Neutrophil (primary cell): ENCODE measurements at regions not wholly inside any gene's neighbourhood (a gene's known extent, or its start where the extent isn't known, plus 50 kb on each side); places are given as distances from the start of the nearest gene placed in this dataset.

Source experiments
- H3K27ac ChIP-seq: fragments of 200-600 bp; sonication (generic); 2 replicates; pipeline ENCODE4 v1.5.1; 2016; ENCODE audit warnings: mild to moderate bottlenecking, moderate library complexity
- H3K27me3 ChIP-seq: fragments of 200-600 bp; sonication (generic); 2 replicates; pipeline ENCODE4 v1.6.0; 2016; ENCODE audit warnings: mild to moderate bottlenecking
- H3K36me3 ChIP-seq: fragments of 200-600 bp; sonication (generic); 2 replicates; pipeline ENCODE4 v1.5.1; 2017
- H3K4me1 ChIP-seq, 2 experiments: fragments of 200-600 bp in 1 of 2; sonication (generic) in 1 of 2; 1 replicate in 1 of 2; 2 replicates in 1 of 2; pipeline versions ENCODE4 v1.5.1 to v1.6.1; 2013 to 2016; ENCODE audit warnings: low read depth in 1 of 2, low read length in 1 of 2, mild to moderate bottlenecking in 1 of 2, moderate library complexity in 1 of 2; ENCODE audit not compliant: control insufficient read depth in 1 of 2, insufficient read depth in 1 of 2
- H3K4me3 ChIP-seq, 2 experiments: fragments of 200-600 bp in 1 of 2; sonication (generic) in 1 of 2; 1 replicate in 1 of 2; 2 replicates in 1 of 2; pipeline ENCODE4 v1.5.1; 2013 to 2016; ENCODE audit warnings: low read depth in 1 of 2, low read length in 1 of 2, mild to moderate bottlenecking in 1 of 2, moderate library complexity in 1 of 2
- H3K9me3 ChIP-seq: fragments of 200-600 bp; sonication (generic); 2 replicates; pipeline ENCODE4 v1.5.1; 2016
- TF ChIP-seq, protein P1 (sequence below): fragments of 200-600 bp; sonication (generic); IDR thresholded peaks from 2 replicates; pipeline ENCODE4 v1.5.1; 2016; ENCODE audit warnings: antibody characterized with exemption

DNA sequence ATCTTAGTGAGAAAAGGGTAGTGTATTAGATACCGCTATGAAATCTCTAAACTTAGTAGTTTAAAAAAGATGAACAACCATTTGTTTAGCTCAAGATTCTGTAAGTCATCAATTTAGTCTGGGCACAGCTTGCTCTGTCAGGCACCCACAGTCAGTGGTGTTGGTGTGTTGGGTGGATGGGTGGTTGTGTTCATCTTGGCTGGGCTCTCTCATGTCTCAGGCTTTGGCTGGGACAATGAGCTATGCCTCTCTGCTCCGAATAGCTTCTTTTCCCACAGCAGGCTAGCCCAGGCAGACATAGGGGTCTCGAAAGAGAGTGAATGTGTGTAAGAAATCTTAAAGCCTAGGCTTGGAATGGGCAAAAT, 127.0 kb upstream of the GATB start:
- H3K4me1 ChIP-seq = no peaks in the 10 kb centered on the region
- H3K27me3 ChIP-seq = peaks cover 6% of the 10 kb centered on the region
- no peaks in the 10 kb centered on the region for H3K36me3 ChIP-seq
- H3K4me3 ChIP-seq = no peak overlapping the region
- H3K27ac ChIP-seq = no peak overlapping the region
- H3K9me3 ChIP-seq = no peaks in the 10 kb centered on the region
- TF ChIP-seq, protein P1, sequence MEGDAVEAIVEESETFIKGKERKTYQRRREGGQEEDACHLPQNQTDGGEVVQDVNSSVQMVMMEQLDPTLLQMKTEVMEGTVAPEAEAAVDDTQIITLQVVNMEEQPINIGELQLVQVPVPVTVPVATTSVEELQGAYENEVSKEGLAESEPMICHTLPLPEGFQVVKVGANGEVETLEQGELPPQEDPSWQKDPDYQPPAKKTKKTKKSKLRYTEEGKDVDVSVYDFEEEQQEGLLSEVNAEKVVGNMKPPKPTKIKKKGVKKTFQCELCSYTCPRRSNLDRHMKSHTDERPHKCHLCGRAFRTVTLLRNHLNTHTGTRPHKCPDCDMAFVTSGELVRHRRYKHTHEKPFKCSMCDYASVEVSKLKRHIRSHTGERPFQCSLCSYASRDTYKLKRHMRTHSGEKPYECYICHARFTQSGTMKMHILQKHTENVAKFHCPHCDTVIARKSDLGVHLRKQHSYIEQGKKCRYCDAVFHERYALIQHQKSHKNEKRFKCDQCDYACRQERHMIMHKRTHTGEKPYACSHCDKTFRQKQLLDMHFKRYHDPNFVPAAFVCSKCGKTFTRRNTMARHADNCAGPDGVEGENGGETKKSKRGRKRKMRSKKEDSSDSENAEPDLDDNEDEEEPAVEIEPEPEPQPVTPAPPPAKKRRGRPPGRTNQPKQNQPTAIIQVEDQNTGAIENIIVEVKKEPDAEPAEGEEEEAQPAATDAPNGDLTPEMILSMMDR = no peak

DNA sequence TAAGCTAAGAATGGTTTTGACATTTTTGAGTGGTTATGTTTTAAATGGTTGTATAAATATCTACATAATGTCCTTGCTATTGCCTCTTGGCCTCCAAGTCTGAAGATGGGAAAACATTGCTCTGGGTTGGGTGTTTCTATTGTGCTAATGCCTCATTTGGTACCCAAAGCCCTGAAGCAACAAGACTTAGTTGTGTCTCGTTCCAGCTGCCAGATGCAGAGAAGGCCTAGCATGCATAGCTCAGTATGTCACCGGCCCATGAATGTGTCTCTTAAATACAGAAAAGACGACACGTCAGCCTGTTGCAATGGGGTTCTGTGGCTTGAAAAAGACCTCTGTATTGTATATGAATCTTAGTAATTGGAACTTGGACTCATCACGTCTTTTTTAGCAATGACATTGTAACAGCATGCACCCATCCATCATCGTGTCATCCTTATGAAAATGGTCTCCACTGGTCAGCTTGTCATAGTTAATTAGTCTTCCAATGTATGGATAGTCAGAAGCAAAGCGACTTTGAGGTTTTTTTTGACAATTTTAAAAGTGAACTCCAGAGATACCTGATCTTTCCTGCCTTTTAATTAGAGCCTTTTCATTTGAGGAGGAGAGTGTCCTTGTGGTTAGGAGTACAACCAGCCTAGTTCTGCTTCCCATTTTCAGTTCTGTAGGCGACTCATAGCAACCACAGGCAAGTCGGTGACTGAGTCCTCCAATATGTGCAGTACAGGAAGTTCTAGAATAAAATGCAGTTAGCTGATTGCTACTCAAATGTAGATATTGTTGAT, 126.4 kb upstream of the GATB start:
- H3K4me1 ChIP-seq = no peaks in the 10 kb centered on the region
- TF ChIP-seq, protein P1 = no peak
- H3K36me3 ChIP-seq = no peaks in the 10 kb centered on the region

GRCh38 chr4:151885123-151885522, 124.3 kb upstream of the GATB start:
- TF ChIP-seq, protein P1 = no peak
- Histone ChIP-seq H3K27ac (no peak overlapping the region), H3K9me3 (no peaks in the 10 kb centered on the region), H3K27me3 (no peaks in the 10 kb centered on the region), H3K4me3 (no peak overlapping the region), H3K36me3 (no peaks in the 10 kb centered on the region), H3K4me1 (no peaks in the 10 kb centered on the region)

More for the DNA sequence above, 126.4 kb upstream of the GATB start:
- no peak overlapping the region for H3K27ac ChIP-seq
- H3K4me3 ChIP-seq = no peak overlapping the region
- peaks cover 2% of the 10 kb centered on the region for H3K27me3 ChIP-seq
- no peaks in the 10 kb centered on the region for H3K9me3 ChIP-seq

GRCh38 chr4:151883747-151884146, 122.9 kb upstream of the GATB start:
- TF ChIP-seq, protein P1 = no peak
- Histone ChIP-seq H3K4me1 (no peaks in the 10 kb centered on the region), H3K36me3 (no peaks in the 10 kb centered on the region), H3K27ac (no peak overlapping the region), H3K9me3 (no peaks in the 10 kb centered on the region), H3K27me3 (no peaks in the 10 kb centered on the region), H3K4me3 (no peak overlapping the region)

- H3K4me1 ChIP-seq = no peaks in the 10 kb centered on the region
- no peaks in the 10 kb centered on the region for H3K27me3 ChIP-seq
- H3K9me3 ChIP-seq = no peaks in the 10 kb centered on the region
- no peaks in the 10 kb centered on the region for H3K36me3 ChIP-seq
- H3K27ac ChIP-seq = no peak overlapping the region
- H3K4me3 ChIP-seq = no peak overlapping the region
- TF ChIP-seq, protein P1 = no peak
Observed at GRCh38 chr4:151882072-151882803, 121.4 kb upstream of the GATB start.
